HCT116 (cell line): ENCODE measurements at regions not wholly inside any gene's neighbourhood (a gene's known extent, or its start where the extent isn't known, plus 50 kb on each side); places are given as distances from the start of the nearest gene placed in this dataset.

Experiments
- ATAC-seq: fragments of 200-7000 bp; cut with Tn5 transposase; 2 replicates; pipeline ENCODE4 v1.9.1; 2020; ENCODE audit warnings: mild to moderate bottlenecking, moderate library complexity
- BruUV-seq: library from RNA; stranded (reverse); fragments of 400-500 nt; replicated peaks from 2 replicates; lab custom pipeline; 2021; lab: Mats Ljungman, UMichigan
- CTCF ChIA-PET: fragments of 300-600 bp; sonication (Branson Sonifier 250); formaldehyde crosslinking; loops from one replicate; lab custom pipeline; 2021; ENCODE audit warnings: antibody characterized with exemption; lab: Charles Lee
- POLR2A ChIA-PET: fragments of 300-600, 350-600 bp; sonication (Branson Sonifier 250); formaldehyde crosslinking; loops from one replicate; lab custom pipeline; 2021; ENCODE audit warnings: antibody characterized with exemption; lab: Charles Lee
- RAD21 ChIA-PET, 2 experiments: fragments of 300-600 bp; sonication (Branson Sonifier 250); formaldehyde crosslinking; loops; one replicate each; lab custom pipeline; 2023; ENCODE audit warnings: low total read pairs in 2 of 2; ENCODE audit not compliant: uncharacterized antibody in 2 of 2, unreplicated experiment in 2 of 2, low non-redundant PET in 1 of 2; lab: Charles Lee
- DNase-seq: peaks from one replicate; pipeline ENCODE4 v3.0.0-alpha.2; 2010; ENCODE audit warnings: low read depth, low spot score
- H2AFZ ChIP-seq: fragments of 200-600 bp; shearing (Covaris generic), sonication (generic); 2 replicates; pipeline ENCODE4 v1.6.1; 2017; ENCODE audit warnings: low read depth, mixed run types, mixed read lengths, antibody characterized with exemption, low read length; ENCODE audit not compliant: poor library complexity, severe bottlenecking
- H3K27ac ChIP-seq: 2 replicates; pipeline ENCODE4 v1.5.1; 2012; ENCODE audit warnings: low read depth, low read length
- H3K27me3 ChIP-seq: fragments of 200-600 bp; sonication (generic); 2 replicates; pipeline ENCODE4 v1.6.1; 2016; ENCODE audit warnings: mixed run types, low read length, mixed read lengths; ENCODE audit not compliant: insufficient read depth
- H3K36me3 ChIP-seq, 2 experiments: fragments of 200-500 bp in 1 of 2; fragments of 200-600 bp in 1 of 2; sonication (Bioruptor generic) in 1 of 2; sonication (generic) in 1 of 2; 2 replicates each; pipeline versions ENCODE4 v1.5.1 to v1.6.1; 2014 to 2016; ENCODE audit warnings: low read length in 2 of 2, inconsistent platforms in 1 of 2, mixed read lengths in 1 of 2, mixed run types in 1 of 2; ENCODE audit not compliant: insufficient read depth in 2 of 2, control insufficient read depth in 1 of 2
- H3K4me1 ChIP-seq, 2 experiments: fragments of 200-600 bp in 1 of 2; sonication (generic) in 1 of 2; 2 replicates each; pipeline versions ENCODE4 v1.5.1 to v1.6.1; 2012 to 2017; ENCODE audit warnings: low read length in 2 of 2, inconsistent platforms in 1 of 2, mild to moderate bottlenecking in 1 of 2, mixed read lengths in 1 of 2, mixed run types in 1 of 2, moderate library complexity in 1 of 2; ENCODE audit not compliant: insufficient read depth in 2 of 2, control insufficient read depth in 1 of 2
- H3K4me2 ChIP-seq: fragments of 200-600 bp; sonication (generic); 2 replicates; pipeline ENCODE4 v1.6.1; 2017; ENCODE audit warnings: mixed run types, low read length, mixed read lengths
- H3K4me3 ChIP-seq, 2 experiments: fragments of 200-600 bp in 1 of 2; sonication (generic) in 1 of 2; replicated peaks in 1 of 2; 2 replicates each; pipeline ENCODE4 v1.5.1; 2011 to 2016; ENCODE audit warnings: low read length in 2 of 2, control low read depth in 1 of 2, low read depth in 1 of 2, mild to moderate bottlenecking in 1 of 2, mixed read lengths in 1 of 2, mixed run types in 1 of 2
- H3K79me2 ChIP-seq: fragments of 200-600 bp; sonication (generic); 2 replicates; pipeline ENCODE4 v1.6.1; 2017; ENCODE audit warnings: mild to moderate bottlenecking, mixed run types, low read length, moderate library complexity, mixed read lengths; ENCODE audit not compliant: insufficient read depth
- H3K9ac ChIP-seq: fragments of 200-600 bp; sonication (generic); 2 replicates; pipeline ENCODE4 v1.6.1; 2016; ENCODE audit warnings: low read length, mixed read lengths
- H3K9me2 ChIP-seq: fragments of 200-600 bp; sonication (generic), shearing (Covaris generic); 2 replicates; pipeline ENCODE4 v1.6.1; 2017; ENCODE audit warnings: mixed run types, mild to moderate bottlenecking, moderate library complexity; ENCODE audit not compliant: insufficient read depth
- H3K9me3 ChIP-seq, 2 experiments: fragments of 200-500 bp in 1 of 2; fragments of 200-600 bp in 1 of 2; sonication (Bioruptor generic) in 1 of 2; sonication (generic) in 1 of 2; 2 replicates each; pipeline ENCODE4 v1.6.1; 2014 to 2017; ENCODE audit warnings: low read length in 2 of 2, mixed read lengths in 2 of 2, inconsistent platforms in 1 of 2, low read depth in 1 of 2, mild to moderate bottlenecking in 1 of 2, mixed run types in 1 of 2, moderate library complexity in 1 of 2; ENCODE audit not compliant: control insufficient read depth in 1 of 2, insufficient read depth in 1 of 2
- H4K20me1 ChIP-seq: fragments of 200-600 bp; sonication (generic), shearing (Covaris generic); 2 replicates; pipeline ENCODE4 v1.6.1; 2017; ENCODE audit warnings: mixed run types, mild to moderate bottlenecking, moderate library complexity; ENCODE audit not compliant: insufficient read depth
- CBX3 ChIP-seq: IDR thresholded peaks from 2 replicates; pipeline ENCODE4 v1.6.1; 2012; ENCODE audit warnings: low read depth
- FOSL1 ChIP-seq: IDR thresholded peaks from 2 replicates; pipeline ENCODE4 v1.6.1; 2012; ENCODE audit warnings: low read depth
- JUND ChIP-seq: IDR thresholded peaks from 2 replicates; pipeline ENCODE4 v1.6.1; 2012
- MAX ChIP-seq: IDR thresholded peaks from 2 replicates; pipeline ENCODE4 v1.6.1; 2012
- POLR2A ChIP-seq: IDR thresholded peaks from 2 replicates; pipeline ENCODE4 v1.7.0; 2011; ENCODE audit warnings: borderline replicate concordance; ENCODE audit not compliant: insufficient read depth, insufficient read length; ENCODE audit errors: extremely low read depth
- POLR2AphosphoS5 ChIP-seq: IDR thresholded peaks from 2 replicates; pipeline ENCODE4 v1.6.1; 2011; ENCODE audit warnings: mild to moderate bottlenecking, low read depth, low read length, moderate library complexity
- SIN3A ChIP-seq: IDR thresholded peaks from 2 replicates; pipeline ENCODE4 v1.6.1; 2012; ENCODE audit warnings: low read depth
- SP1 ChIP-seq: IDR thresholded peaks from 2 replicates; pipeline ENCODE4 v1.6.1; 2012; ENCODE audit warnings: low read depth
- YY1 ChIP-seq: IDR thresholded peaks from 2 replicates; pipeline ENCODE4 v1.6.1; 2011; ENCODE audit warnings: low read length, low read depth, moderate library complexity, mild to moderate bottlenecking; ENCODE audit not compliant: insufficient replicate concordance; ENCODE audit errors: extremely low read depth
- ZBTB33 ChIP-seq: IDR thresholded peaks from 2 replicates; pipeline ENCODE4 v1.6.1; 2011; ENCODE audit warnings: mild to moderate bottlenecking, low read length, moderate library complexity; ENCODE audit not compliant: insufficient replicate concordance; ENCODE audit errors: extremely low read depth
- ZFX ChIP-seq: fragments of 450-650 bp; IDR thresholded peaks from 2 replicates; pipeline ENCODE4 v1.6.1; 2017
- ZNF274 ChIP-seq: fragments of 200-500 bp; sonication (Bioruptor generic); IDR thresholded peaks from 2 replicates; pipeline ENCODE4 v1.6.1; 2014; ENCODE audit warnings: mild to moderate bottlenecking, low read depth, low read length, inconsistent platforms
- intact Hi-C: fragments of 100-400 bp; cut with micrococcal nuclease; formaldehyde crosslinking; loops from 2 replicates; pipeline ENCODE4 v1.10.0; 2022
- TF ChIP-seq, protein P1 (sequence below): IDR thresholded peaks from 2 replicates; pipeline ENCODE4 v1.6.1; 2012; ENCODE audit warnings: low read depth
- TF ChIP-seq, protein P2 (sequence below), 3 experiments: fragments of 200-600 bp in 1 of 3; sonication (generic) in 1 of 3; IDR thresholded peaks in 2 of 3; conservative IDR thresholded peaks in 1 of 3; 2 replicates each; pipeline ENCODE4 v1.5.1; 2012 to 2017; ENCODE audit warnings: low read depth in 2 of 3, low read length in 2 of 3, antibody characterized with exemption in 1 of 3, borderline replicate concordance in 1 of 3, control low read depth in 1 of 3, mild to moderate bottlenecking in 1 of 3, mixed read lengths in 1 of 3, mixed run types in 1 of 3, moderate library complexity in 1 of 3; ENCODE audit not compliant: insufficient read depth in 1 of 3
- TF ChIP-seq, protein P3 (sequence below): IDR thresholded peaks from 2 replicates; pipeline ENCODE4 v1.6.1; 2012

DNA sequence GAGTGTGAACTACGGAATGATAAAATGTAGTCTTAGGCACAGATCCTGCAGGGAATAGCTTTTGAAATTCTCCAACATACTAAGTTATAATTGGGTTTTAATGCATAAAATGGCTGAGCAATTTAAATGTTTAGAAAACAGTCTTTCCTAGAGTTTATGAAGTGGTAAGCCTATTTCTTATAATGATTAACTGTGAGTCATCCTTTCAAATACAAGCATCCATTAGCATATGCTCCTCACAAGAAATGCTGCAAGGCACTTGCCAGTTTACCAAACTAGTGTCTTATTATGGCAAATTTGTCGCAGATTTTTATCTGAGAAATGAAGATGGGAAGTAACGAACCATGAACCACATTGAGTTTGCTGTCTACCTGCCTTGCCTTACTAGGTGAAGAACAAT, 101.3 kb upstream of the ESRRG start (continued):
- TF ChIP-seq, protein P1, sequence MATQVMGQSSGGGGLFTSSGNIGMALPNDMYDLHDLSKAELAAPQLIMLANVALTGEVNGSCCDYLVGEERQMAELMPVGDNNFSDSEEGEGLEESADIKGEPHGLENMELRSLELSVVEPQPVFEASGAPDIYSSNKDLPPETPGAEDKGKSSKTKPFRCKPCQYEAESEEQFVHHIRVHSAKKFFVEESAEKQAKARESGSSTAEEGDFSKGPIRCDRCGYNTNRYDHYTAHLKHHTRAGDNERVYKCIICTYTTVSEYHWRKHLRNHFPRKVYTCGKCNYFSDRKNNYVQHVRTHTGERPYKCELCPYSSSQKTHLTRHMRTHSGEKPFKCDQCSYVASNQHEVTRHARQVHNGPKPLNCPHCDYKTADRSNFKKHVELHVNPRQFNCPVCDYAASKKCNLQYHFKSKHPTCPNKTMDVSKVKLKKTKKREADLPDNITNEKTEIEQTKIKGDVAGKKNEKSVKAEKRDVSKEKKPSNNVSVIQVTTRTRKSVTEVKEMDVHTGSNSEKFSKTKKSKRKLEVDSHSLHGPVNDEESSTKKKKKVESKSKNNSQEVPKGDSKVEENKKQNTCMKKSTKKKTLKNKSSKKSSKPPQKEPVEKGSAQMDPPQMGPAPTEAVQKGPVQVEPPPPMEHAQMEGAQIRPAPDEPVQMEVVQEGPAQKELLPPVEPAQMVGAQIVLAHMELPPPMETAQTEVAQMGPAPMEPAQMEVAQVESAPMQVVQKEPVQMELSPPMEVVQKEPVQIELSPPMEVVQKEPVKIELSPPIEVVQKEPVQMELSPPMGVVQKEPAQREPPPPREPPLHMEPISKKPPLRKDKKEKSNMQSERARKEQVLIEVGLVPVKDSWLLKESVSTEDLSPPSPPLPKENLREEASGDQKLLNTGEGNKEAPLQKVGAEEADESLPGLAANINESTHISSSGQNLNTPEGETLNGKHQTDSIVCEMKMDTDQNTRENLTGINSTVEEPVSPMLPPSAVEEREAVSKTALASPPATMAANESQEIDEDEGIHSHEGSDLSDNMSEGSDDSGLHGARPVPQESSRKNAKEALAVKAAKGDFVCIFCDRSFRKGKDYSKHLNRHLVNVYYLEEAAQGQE, result no peak
- TF ChIP-seq SIN3A (no peak), YY1 (no peak), POLR2A (no peak), ZFX (no peak), MAX (no peak), SP1 (no peak), ZBTB33 (no peak)
- TF ChIP-seq, all 23 proteins: peak for 0

GRCh38 chr1:216823731-216824130, 100.5 kb upstream of the ESRRG start:
- ChIA-PET CTCF (no interaction called here), POLR2A (no interaction called here), RAD21 (no interaction called here)
- no peak for ATAC-seq
- Histone ChIP-seq H3K9me2 (no peaks in the 10 kb centered on the region), H3K27me3 (no peaks in the 10 kb centered on the region), H3K27ac (no peak overlapping the region), H4K20me1 (no peaks in the 10 kb centered on the region), H3K4me2 (no peak overlapping the region), H3K4me3 (no peak overlapping the region), H3K4me1 (no peaks in the 10 kb centered on the region), H3K9me3 (peaks cover 0 to 4% of the 10 kb centered on the region in 2 experiments; a peak in 1 of 4 replicates), H3K9ac (no peak overlapping the region), H3K36me3 (no peaks in the 10 kb centered on the region), H2AFZ (no peak overlapping the region), H3K79me2 (no peaks in the 10 kb centered on the region)
- no peak for DNase-seq
- BruUV-seq, result no TSS peak
- intact Hi-C loops, result no loop called here
- TF ChIP-seq, protein P2, sequence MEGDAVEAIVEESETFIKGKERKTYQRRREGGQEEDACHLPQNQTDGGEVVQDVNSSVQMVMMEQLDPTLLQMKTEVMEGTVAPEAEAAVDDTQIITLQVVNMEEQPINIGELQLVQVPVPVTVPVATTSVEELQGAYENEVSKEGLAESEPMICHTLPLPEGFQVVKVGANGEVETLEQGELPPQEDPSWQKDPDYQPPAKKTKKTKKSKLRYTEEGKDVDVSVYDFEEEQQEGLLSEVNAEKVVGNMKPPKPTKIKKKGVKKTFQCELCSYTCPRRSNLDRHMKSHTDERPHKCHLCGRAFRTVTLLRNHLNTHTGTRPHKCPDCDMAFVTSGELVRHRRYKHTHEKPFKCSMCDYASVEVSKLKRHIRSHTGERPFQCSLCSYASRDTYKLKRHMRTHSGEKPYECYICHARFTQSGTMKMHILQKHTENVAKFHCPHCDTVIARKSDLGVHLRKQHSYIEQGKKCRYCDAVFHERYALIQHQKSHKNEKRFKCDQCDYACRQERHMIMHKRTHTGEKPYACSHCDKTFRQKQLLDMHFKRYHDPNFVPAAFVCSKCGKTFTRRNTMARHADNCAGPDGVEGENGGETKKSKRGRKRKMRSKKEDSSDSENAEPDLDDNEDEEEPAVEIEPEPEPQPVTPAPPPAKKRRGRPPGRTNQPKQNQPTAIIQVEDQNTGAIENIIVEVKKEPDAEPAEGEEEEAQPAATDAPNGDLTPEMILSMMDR (IDR thresholded peaks at IDR 0.05 in 2 of 3, conservative IDR thresholded peaks at IDR 0.05 in 1 of 3; ENCODE audit: borderline replicate concordance in 1 of 3, insufficient read depth in 1 of 3, low read depth in 2 of 3, low read length in 2 of 3), result no peak
- TF ChIP-seq FOSL1 (no peak), SIN3A (no peak), POLR2AphosphoS5 (no peak), JUND (no peak), CBX3 (no peak), SP1 (no peak), MAX (no peak), ZNF274 (no peak), ZBTB33 (no peak)
- TF ChIP-seq, protein P3, sequence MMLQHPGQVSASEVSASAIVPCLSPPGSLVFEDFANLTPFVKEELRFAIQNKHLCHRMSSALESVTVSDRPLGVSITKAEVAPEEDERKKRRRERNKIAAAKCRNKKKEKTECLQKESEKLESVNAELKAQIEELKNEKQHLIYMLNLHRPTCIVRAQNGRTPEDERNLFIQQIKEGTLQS, result no peak
